ENCODE measurements at regions not wholly inside any gene's neighbourhood (a gene's known extent, or its start where the extent isn't known, plus 50 kb on each side); places are given as distances from the start of the nearest gene placed in this dataset.

- TF ChIP-seq SUZ12 (IDR thresholded peaks at IDR 0.05; ENCODE audit: extremely low read depth, insufficient read depth, insufficient read length) (no peak), ZNF274 (IDR thresholded peaks at IDR 0.05; ENCODE audit: low read depth, low read length) (no peak), YY1 (IDR thresholded peaks at IDR 0.05; ENCODE audit: insufficient read depth, insufficient read length) (no peak)
- H3K27me3 ChIP-seq (ENCODE audit: insufficient read depth, insufficient read length) = no peaks in the 10 kb centered on the region
- H3K9ac ChIP-seq (ENCODE audit: insufficient read length, low read depth) = no peak overlapping the region
- H3K4me3 ChIP-seq (ENCODE audit: insufficient read length, low read depth) = no peak overlapping the region
- H3K36me3 ChIP-seq (ENCODE audit: insufficient read depth, insufficient read length, low read length) = no peaks in the 10 kb centered on the region
- DNase-seq (ENCODE audit: low read depth, low spot score) = no peak
- H3K9me3 ChIP-seq (ENCODE audit: insufficient read depth, low read length) = peaks cover 14% of the 10 kb centered on the region; the same call in 1 of the 2 replicates
- H3K4me1 ChIP-seq (ENCODE audit: insufficient read depth, insufficient read length) = no peaks in the 10 kb centered on the region
These were observed 218.4 kb downstream of the ANAPC1 start for GRCh38 chr2:111665551-111666116.

GRCh38 chr2:111666160-111666559, 217.8 kb downstream of the ANAPC1 start:
- Histone ChIP-seq H3K27me3 (ENCODE audit: insufficient read depth, insufficient read length) (no peaks in the 10 kb centered on the region), H3K36me3 (ENCODE audit: insufficient read depth, insufficient read length, low read length) (no peaks in the 10 kb centered on the region), H3K9ac (ENCODE audit: insufficient read length, low read depth) (no peak overlapping the region), H3K4me1 (ENCODE audit: insufficient read depth, insufficient read length) (no peaks in the 10 kb centered on the region), H3K4me3 (ENCODE audit: insufficient read length, low read depth) (no peak overlapping the region), H3K9me3 (ENCODE audit: insufficient read depth, low read length) (peaks cover 18% of the 10 kb centered on the region; the same call in 1 of the 2 replicates)
- TF ChIP-seq SUZ12 (IDR thresholded peaks at IDR 0.05; ENCODE audit: extremely low read depth, insufficient read depth, insufficient read length) = no peak
- TF ChIP-seq ZNF274 (IDR thresholded peaks at IDR 0.05; ENCODE audit: low read depth, low read length) = no peak
- TF ChIP-seq YY1 (IDR thresholded peaks at IDR 0.05; ENCODE audit: insufficient read depth, insufficient read length) = no peak
- no peak for DNase-seq (ENCODE audit: low read depth, low spot score)

GRCh38 chr2:111667001-111667400, 217.0 kb downstream of the ANAPC1 start:
- no peak for DNase-seq (ENCODE audit: low read depth, low spot score)
- TF ChIP-seq ZNF274 (IDR thresholded peaks at IDR 0.05; ENCODE audit: low read depth, low read length) (no peak), SUZ12 (IDR thresholded peaks at IDR 0.05; ENCODE audit: extremely low read depth, insufficient read depth, insufficient read length) (no peak), YY1 (IDR thresholded peaks at IDR 0.05; ENCODE audit: insufficient read depth, insufficient read length) (no peak)
- no peak overlapping the region for H3K4me3 ChIP-seq (ENCODE audit: insufficient read length, low read depth)
- H3K27me3 ChIP-seq (ENCODE audit: insufficient read depth, insufficient read length) = no peaks in the 10 kb centered on the region
- H3K4me1 ChIP-seq (ENCODE audit: insufficient read depth, insufficient read length) = no peaks in the 10 kb centered on the region
- H3K9me3 ChIP-seq (ENCODE audit: insufficient read depth, low read length) = peaks cover 25% of the 10 kb centered on the region; the same call in 1 of the 2 replicates
- H3K36me3 ChIP-seq (ENCODE audit: insufficient read depth, insufficient read length, low read length) = no peaks in the 10 kb centered on the region
- H3K9ac ChIP-seq (ENCODE audit: insufficient read length, low read depth) = no peak overlapping the region

- peaks cover 25% of the 10 kb centered on the region; the same call in 1 of the 2 replicates for H3K9me3 ChIP-seq (ENCODE audit: insufficient read depth, low read length)
- H3K4me3 ChIP-seq (ENCODE audit: insufficient read length, low read depth) = no peak overlapping the region
- H3K9ac ChIP-seq (ENCODE audit: insufficient read length, low read depth) = no peak overlapping the region
- DNase-seq (ENCODE audit: low read depth, low spot score) = no peak
- H3K4me1 ChIP-seq (ENCODE audit: insufficient read depth, insufficient read length) = no peaks in the 10 kb centered on the region
- TF ChIP-seq ZNF274 (IDR thresholded peaks at IDR 0.05; ENCODE audit: low read depth, low read length) (no peak), SUZ12 (IDR thresholded peaks at IDR 0.05; ENCODE audit: extremely low read depth, insufficient read depth, insufficient read length) (no peak), YY1 (IDR thresholded peaks at IDR 0.05; ENCODE audit: insufficient read depth, insufficient read length) (no peak)
- H3K36me3 ChIP-seq (ENCODE audit: insufficient read depth, insufficient read length, low read length) = no peaks in the 10 kb centered on the region
- no peaks in the 10 kb centered on the region for H3K27me3 ChIP-seq (ENCODE audit: insufficient read depth, insufficient read length)
These were observed 216.3 kb downstream of the ANAPC1 start for GRCh38 chr2:111667542-111668273.

- DNase-seq (ENCODE audit: low read depth, low spot score) = no peak
- H3K4me3 ChIP-seq (ENCODE audit: insufficient read length, low read depth) = no peak overlapping the region
- no peaks in the 10 kb centered on the region for H3K36me3 ChIP-seq (ENCODE audit: insufficient read depth, insufficient read length, low read length)
- H3K27me3 ChIP-seq (ENCODE audit: insufficient read depth, insufficient read length) = no peaks in the 10 kb centered on the region
- TF ChIP-seq YY1 (IDR thresholded peaks at IDR 0.05; ENCODE audit: insufficient read depth, insufficient read length) = no peak
- no peak for TF ChIP-seq ZNF274 (IDR thresholded peaks at IDR 0.05; ENCODE audit: low read depth, low read length)
- TF ChIP-seq SUZ12 (IDR thresholded peaks at IDR 0.05; ENCODE audit: extremely low read depth, insufficient read depth, insufficient read length) = no peak
- no peak overlapping the region for H3K9ac ChIP-seq (ENCODE audit: insufficient read length, low read depth)
- no peaks in the 10 kb centered on the region for H3K4me1 ChIP-seq (ENCODE audit: insufficient read depth, insufficient read length)
- peaks cover 25% of the 10 kb centered on the region; the same call in 1 of the 2 replicates for H3K9me3 ChIP-seq (ENCODE audit: insufficient read depth, low read length)
These were observed 215.7 kb downstream of the ANAPC1 start for GRCh38 chr2:111668274-111668616.

GRCh38 chr2:111668741-111669140, 215.3 kb downstream of the ANAPC1 start:
- DNase-seq (ENCODE audit: low read depth, low spot score) = no peak
- Histone ChIP-seq H3K9me3 (ENCODE audit: insufficient read depth, low read length) (peaks cover 25% of the 10 kb centered on the region; the same call in 1 of the 2 replicates), H3K27me3 (ENCODE audit: insufficient read depth, insufficient read length) (no peaks in the 10 kb centered on the region), H3K4me3 (ENCODE audit: insufficient read length, low read depth) (no peak overlapping the region), H3K36me3 (ENCODE audit: insufficient read depth, insufficient read length, low read length) (no peaks in the 10 kb centered on the region), H3K9ac (ENCODE audit: insufficient read length, low read depth) (no peak overlapping the region), H3K4me1 (ENCODE audit: insufficient read depth, insufficient read length) (no peaks in the 10 kb centered on the region)
- TF ChIP-seq ZNF274 (IDR thresholded peaks at IDR 0.05; ENCODE audit: low read depth, low read length) = no peak
- no peak for TF ChIP-seq YY1 (IDR thresholded peaks at IDR 0.05; ENCODE audit: insufficient read depth, insufficient read length)
- TF ChIP-seq SUZ12 (IDR thresholded peaks at IDR 0.05; ENCODE audit: extremely low read depth, insufficient read depth, insufficient read length) = no peak

- no peaks in the 10 kb centered on the region for H3K4me1 ChIP-seq (ENCODE audit: insufficient read depth, insufficient read length)
- H3K9me3 ChIP-seq (ENCODE audit: insufficient read depth, low read length) = peaks cover 25% of the 10 kb centered on the region; the same call in 1 of the 2 replicates
- no peak for DNase-seq (ENCODE audit: low read depth, low spot score)
- H3K4me3 ChIP-seq (ENCODE audit: insufficient read length, low read depth) = no peak overlapping the region
- no peak for TF ChIP-seq ZNF274 (IDR thresholded peaks at IDR 0.05; ENCODE audit: low read depth, low read length)
- no peaks in the 10 kb centered on the region for H3K27me3 ChIP-seq (ENCODE audit: insufficient read depth, insufficient read length)
- H3K9ac ChIP-seq (ENCODE audit: insufficient read length, low read depth) = no peak overlapping the region
- no peaks in the 10 kb centered on the region for H3K36me3 ChIP-seq (ENCODE audit: insufficient read depth, insufficient read length, low read length)
These were observed 213.9 kb downstream of the ANAPC1 start for GRCh38 chr2:111669928-111670695.

Measured in NT2/D1 (cell line).